SK-N-SH treated with all-trans-retinoic acid at 6 μM for 48 hours (cell line): ENCODE measurements at regions not wholly inside any gene's neighbourhood (a gene's known extent, or its start where the extent isn't known, plus 50 kb on each side); places are given as distances from the start of the nearest gene placed in this dataset.

Experiments
- ATAC-seq: fragments of 200-7000 bp; cut with Tn5 transposase; 3 replicates; pipeline ENCODE4 v1.9.1; 2020; ENCODE audit warnings: mild to moderate bottlenecking, moderate library complexity
- BACH2 ChIP-seq: fragments of 250-450 bp; sonication (Bioruptor Pico); IDR thresholded peaks from 2 replicates; pipeline ENCODE4 v1.9.0; 2021; ENCODE audit warnings: mild to moderate bottlenecking, borderline replicate concordance
- CREB5 ChIP-seq: fragments of 250-450 bp; sonication (Bioruptor Pico); IDR thresholded peaks from 2 replicates; pipeline ENCODE4 v1.5.1; 2020; ENCODE audit warnings: low read depth, mild to moderate bottlenecking, moderate library complexity
- CSDC2 ChIP-seq: fragments of 250-450 bp; sonication (Bioruptor Pico); IDR thresholded peaks from 2 replicates; pipeline ENCODE4 v1.5.0; 2020; ENCODE audit warnings: mild to moderate bottlenecking, moderate library complexity
- CSRNP3 ChIP-seq: fragments of 250-450 bp; sonication (Bioruptor Pico); IDR thresholded peaks from 2 replicates; pipeline ENCODE4 v1.5.1; 2021; ENCODE audit warnings: mild to moderate bottlenecking, moderate library complexity
- ESRRG ChIP-seq: fragments of 250-450 bp; sonication (Bioruptor Pico); IDR thresholded peaks from 2 replicates; pipeline ENCODE4 v1.6.1; 2021; ENCODE audit warnings: mild to moderate bottlenecking
- GLIS3 ChIP-seq: fragments of 250-450 bp; sonication (Bioruptor Pico); IDR thresholded peaks from 2 replicates; pipeline ENCODE4 v1.5.0; 2020; ENCODE audit warnings: mild to moderate bottlenecking, moderate library complexity
- ISL1 ChIP-seq: fragments of 250-450 bp; sonication (Bioruptor Pico); IDR thresholded peaks from 2 replicates; pipeline ENCODE4 v2.1.2; 2022; ENCODE audit warnings: mild to moderate bottlenecking, moderate library complexity
- OSR1 ChIP-seq: fragments of 250-450 bp; sonication (Bioruptor Pico); IDR thresholded peaks from 2 replicates; pipeline ENCODE4 v1.8.0; 2022; ENCODE audit warnings: moderate library complexity, mild to moderate bottlenecking, inconsistent platforms
- PATZ1 ChIP-seq: fragments of 250-450 bp; sonication (Bioruptor Pico); IDR thresholded peaks from 2 replicates; pipeline ENCODE4 v1.8.0; 2020; ENCODE audit warnings: mild to moderate bottlenecking, moderate library complexity, borderline replicate concordance
- POU6F1 ChIP-seq: fragments of 250-450 bp; sonication (Bioruptor Pico); IDR thresholded peaks from 2 replicates; pipeline ENCODE4 v1.8.0; 2021; ENCODE audit warnings: low read depth, mild to moderate bottlenecking, moderate library complexity, borderline replicate concordance
- PPARA ChIP-seq: fragments of 250-450 bp; sonication (Bioruptor Pico); IDR thresholded peaks from 2 replicates; pipeline ENCODE4 v1.5.0; 2020; ENCODE audit warnings: mild to moderate bottlenecking, borderline replicate concordance
- RARB ChIP-seq: fragments of 250-450 bp; sonication (Bioruptor Pico); IDR thresholded peaks from 2 replicates; pipeline ENCODE4 v1.8.0; 2021; ENCODE audit warnings: mild to moderate bottlenecking, moderate library complexity
- SNAI2 ChIP-seq: fragments of 250-450 bp; sonication (Bioruptor Pico); IDR thresholded peaks from 2 replicates; pipeline ENCODE4 v1.5.0; 2020; ENCODE audit warnings: mild to moderate bottlenecking, moderate library complexity
- TCF4 ChIP-seq: fragments of 250-450 bp; sonication (Bioruptor Pico); IDR thresholded peaks from 2 replicates; pipeline ENCODE4 v1.8.0; 2021; ENCODE audit warnings: mild to moderate bottlenecking, moderate library complexity, borderline replicate concordance
- TSHZ2 ChIP-seq: fragments of 250-450 bp; sonication (Bioruptor Pico); IDR thresholded peaks from 2 replicates; pipeline ENCODE4 v1.5.0; 2020; ENCODE audit warnings: mild to moderate bottlenecking, moderate library complexity
- ZC3H10 ChIP-seq: fragments of 250-450 bp; sonication (Bioruptor Pico); IDR thresholded peaks from 2 replicates; pipeline ENCODE4 v1.5.1; 2021; ENCODE audit warnings: mild to moderate bottlenecking, moderate library complexity
- ZFP3 ChIP-seq: fragments of 250-450 bp; sonication (Bioruptor Pico); IDR thresholded peaks from 2 replicates; pipeline ENCODE4 v1.5.0; 2020; ENCODE audit warnings: mild to moderate bottlenecking, moderate library complexity
- ZNF565 ChIP-seq: fragments of 450-650 bp; formaldehyde crosslinking; conservative IDR thresholded peaks from 2 replicates; pipeline ENCODE4 v1.5.0; 2020; ENCODE audit warnings: low read depth, mild to moderate bottlenecking, moderate library complexity
- ZNF70 ChIP-seq: fragments of 450-650 bp; formaldehyde crosslinking; IDR thresholded peaks from 2 replicates; pipeline ENCODE4 v1.5.0; 2020; ENCODE audit warnings: mild to moderate bottlenecking, moderate library complexity
- ZNF8 ChIP-seq: fragments of 450-650 bp; formaldehyde crosslinking; IDR thresholded peaks from 2 replicates; pipeline ENCODE4 v1.5.0; 2020; ENCODE audit warnings: mild to moderate bottlenecking, moderate library complexity

- TF ChIP-seq GLIS3 (CRISPR knock-in tag) (no peak), CSRNP3 (no peak), TSHZ2 (CRISPR knock-in tag) (no peak), ZNF8 (CRISPR knock-in tag) (no peak), BACH2 (CRISPR knock-in tag) (no peak), CREB5 (CRISPR knock-in tag) (no peak), ESRRG (CRISPR knock-in tag) (no peak), CSDC2 (CRISPR knock-in tag) (no peak), ISL1 (CRISPR knock-in tag) (no peak), PATZ1 (CRISPR knock-in tag) (no peak)
- ATAC-seq, result no peak
Observed at GRCh38 chr10:131553121-131553520, 241.6 kb upstream of the TCERG1L start.

GRCh38 chr10:131553581-131553980 is 242.1 kb upstream of the TCERG1L start:
- ATAC-seq, result no peak
- no peak for TF ChIP-seq SNAI2 (CRISPR knock-in tag)

GRCh38 chr10:131554821-131555220 is 243.3 kb upstream of the TCERG1L start:
- TF ChIP-seq ESRRG (CRISPR knock-in tag) (no peak), ISL1 (CRISPR knock-in tag) (no peak), ZNF70 (no peak), PATZ1 (CRISPR knock-in tag) (no peak), ZNF8 (CRISPR knock-in tag) (no peak), BACH2 (CRISPR knock-in tag) (no peak), ZNF565 (CRISPR knock-in tag) (no peak)

GRCh38 chr10:131555406-131555805 is 243.9 kb upstream of the TCERG1L start:
- ATAC-seq, result no peak
- TF ChIP-seq TCF4 (no peak), ZC3H10 (no peak), BACH2 (CRISPR knock-in tag) (no peak), ISL1 (CRISPR knock-in tag) (no peak), ZFP3 (CRISPR knock-in tag) (no peak), OSR1 (CRISPR knock-in tag) (no peak), ZNF8 (CRISPR knock-in tag) (no peak), RARB (CRISPR knock-in tag) (no peak), CSDC2 (CRISPR knock-in tag) (no peak), POU6F1 (CRISPR knock-in tag) (no peak), ESRRG (CRISPR knock-in tag) (no peak), PPARA (CRISPR knock-in tag) (no peak)

More at GRCh38 chr10:131554821-131555220, 243.3 kb upstream of the TCERG1L start:
- no peak for ATAC-seq
